ENCODE measurements at regions not wholly inside any gene's neighbourhood (a gene's known extent, or its start where the extent isn't known, plus 50 kb on each side); places are given as distances from the start of the nearest gene placed in this dataset.

- no peak for DNase-seq (ENCODE audit: low read depth)
- TF ChIP-seq CTCF (conservative IDR thresholded peaks at IDR 0.05; ENCODE audit: low read depth, low read length): no peak
- H3K4me3 ChIP-seq (ENCODE audit: low read depth, low read length): no peak overlapping the region
Measured at GRCh38 chr14:101049511-101049910, 146.0 kb upstream of the RTL1 start.

- no peak for TF ChIP-seq CTCF (conservative IDR thresholded peaks at IDR 0.05; ENCODE audit: low read depth, low read length)
- no peak overlapping the region for H3K4me3 ChIP-seq (ENCODE audit: low read depth, low read length)
Measured at GRCh38 chr14:101049942-101050341, 146.4 kb upstream of the RTL1 start.

GRCh38 chr14:101050901-101051490, 147.5 kb upstream of the RTL1 start:
- no peak overlapping the region for H3K4me3 ChIP-seq (ENCODE audit: low read depth, low read length)
- DNase-seq (ENCODE audit: low read depth): no peak
- no peak for TF ChIP-seq CTCF (conservative IDR thresholded peaks at IDR 0.05; ENCODE audit: low read depth, low read length)

More at GRCh38 chr14:101049942-101050341, 146.4 kb upstream of the RTL1 start:
- DNase-seq (ENCODE audit: low read depth): no peak

GRCh38 chr14:101054671-101055070, 151.1 kb upstream of the RTL1 start:
- no peak overlapping the region for H3K4me3 ChIP-seq (ENCODE audit: low read depth, low read length)
- no peak for TF ChIP-seq CTCF (conservative IDR thresholded peaks at IDR 0.05; ENCODE audit: low read depth, low read length)
- DNase-seq (ENCODE audit: low read depth): no peak

GRCh38 chr14:101055106-101055662, 151.7 kb upstream of the RTL1 start:
- DNase-seq (ENCODE audit: low read depth): no peak
- TF ChIP-seq CTCF (conservative IDR thresholded peaks at IDR 0.05; ENCODE audit: low read depth, low read length): no peak
- H3K4me3 ChIP-seq (ENCODE audit: low read depth, low read length): no peak overlapping the region

- TF ChIP-seq CTCF (conservative IDR thresholded peaks at IDR 0.05; ENCODE audit: low read depth, low read length): no peak
- no peak for DNase-seq (ENCODE audit: low read depth)
- H3K4me3 ChIP-seq (ENCODE audit: low read depth, low read length): no peak overlapping the region
Measured at GRCh38 chr14:101055776-101056374, 152.4 kb upstream of the RTL1 start.

- DNase-seq (ENCODE audit: low read depth): no peak
- no peak overlapping the region for H3K4me3 ChIP-seq (ENCODE audit: low read depth, low read length)
- no peak for TF ChIP-seq CTCF (conservative IDR thresholded peaks at IDR 0.05; ENCODE audit: low read depth, low read length)
Measured at GRCh38 chr14:101056446-101056845, 152.9 kb upstream of the RTL1 start.

Measured in choroid plexus epithelial cell (primary cell).